Hepatocyte (in vitro differentiated cells): ENCODE measurements at regions not wholly inside any gene's neighbourhood (a gene's known extent, or its start where the extent isn't known, plus 50 kb on each side); places are given as distances from the start of the nearest gene placed in this dataset.

Source experiments
- DNase-seq: peaks from one replicate; pipeline ENCODE4 v3.0.0-alpha.2; 2016; ENCODE audit warnings: low spot score
- H2AFZ ChIP-seq: fragments of 200-600 bp; sonication (generic); 2 replicates; pipeline ENCODE4 v1.6.0; 2016; ENCODE audit warnings: antibody characterized with exemption, mild to moderate bottlenecking
- H3K27ac ChIP-seq: fragments of 200-600 bp; sonication (generic); 2 replicates; pipeline ENCODE4 v1.5.1; 2016; ENCODE audit warnings: mild to moderate bottlenecking
- H3K27me3 ChIP-seq: fragments of 200-600 bp; sonication (generic); 2 replicates; pipeline ENCODE4 v1.6.1; 2016
- H3K36me3 ChIP-seq: fragments of 200-600 bp; sonication (generic); replicated peaks from 2 replicates; pipeline ENCODE4 v1.5.1; 2016; ENCODE audit warnings: low read depth; ENCODE audit not compliant: insufficient read depth
- H3K4me1 ChIP-seq: fragments of 200-600 bp; sonication (generic); 2 replicates; pipeline ENCODE4 v1.5.1; 2016; ENCODE audit warnings: mild to moderate bottlenecking, moderate library complexity; ENCODE audit not compliant: insufficient read depth
- H3K4me2 ChIP-seq: fragments of 200-600 bp; sonication (generic); 2 replicates; pipeline ENCODE4 v1.6.0; 2016
- H3K4me3 ChIP-seq: fragments of 200-600 bp; sonication (generic); 2 replicates; pipeline ENCODE4 v1.5.1; 2016; ENCODE audit warnings: mild to moderate bottlenecking
- H3K79me2 ChIP-seq: fragments of 200-600 bp; sonication (generic); 2 replicates; pipeline ENCODE4 v1.6.0; 2017; ENCODE audit warnings: mild to moderate bottlenecking
- H3K9me2 ChIP-seq: fragments of 200-600 bp; sonication (generic); replicated peaks from 2 replicates; pipeline ENCODE4 v1.6.0; 2017; ENCODE audit warnings: mild to moderate bottlenecking; ENCODE audit not compliant: insufficient read depth
- H3K9me3 ChIP-seq: fragments of 200-600 bp; sonication (generic); 2 replicates; pipeline ENCODE4 v1.5.1; 2016; ENCODE audit warnings: low read depth, mild to moderate bottlenecking
- H4K20me1 ChIP-seq: fragments of 200-600 bp; sonication (generic); 2 replicates; pipeline ENCODE4 v1.6.0; 2016; ENCODE audit warnings: mild to moderate bottlenecking; ENCODE audit not compliant: insufficient read depth, poor library complexity, severe bottlenecking
- CTCF ChIP-seq: fragments of 200-600 bp; sonication (generic); IDR thresholded peaks from 2 replicates; pipeline ENCODE4 v1.5.1; 2016; ENCODE audit warnings: antibody characterized with exemption, mild to moderate bottlenecking; ENCODE audit not compliant: poor library complexity
- EZH2 ChIP-seq: fragments of 200-600 bp; sonication (generic); IDR thresholded peaks from 2 replicates; pipeline ENCODE4 v1.6.1; 2016; ENCODE audit warnings: antibody characterized with exemption, mild to moderate bottlenecking, borderline replicate concordance
- EZH2phosphoT487 ChIP-seq: fragments of 200-600 bp; sonication (generic); IDR thresholded peaks from one replicate; pipeline ENCODE4 v1.6.1; 2018; ENCODE audit warnings: antibody characterized with exemption, mild to moderate bottlenecking, low read depth, moderate library complexity; ENCODE audit not compliant: unreplicated experiment, severe bottlenecking
- WGBS: methylation state at CpG from one replicate; pipeline ENCODE4 v1.1.6; 2016; ENCODE audit warnings: low lambda C conversion rate; ENCODE audit errors: missing lambda C conversion rate; 5-methylcytosine and 5-hydroxymethylcytosine counted together

- Histone ChIP-seq H3K4me1 (no peaks in the 10 kb centered on the region), H3K9me2 (no peaks in the 10 kb centered on the region), H3K27ac (no peak overlapping the region), H3K4me2 (no peak overlapping the region), H4K20me1 (no peaks in the 10 kb centered on the region), H2AFZ (no peak overlapping the region), H3K4me3 (no peak overlapping the region), H3K9me3 (no peaks in the 10 kb centered on the region), H3K79me2 (no peaks in the 10 kb centered on the region), H3K36me3 (no peaks in the 10 kb centered on the region), H3K27me3 (no peaks in the 10 kb centered on the region)
- TF ChIP-seq EZH2phosphoT487 = no peak
- TF ChIP-seq CTCF = no peak
- TF ChIP-seq EZH2 = no peak
- DNase-seq = no peak
- 66% methylated on average over 3 of the region's 3 CpGs for WGBS
These were observed 1285.5 kb downstream of the STIM2 start for GRCh38 chr4:28146191-28146590.

DNA sequence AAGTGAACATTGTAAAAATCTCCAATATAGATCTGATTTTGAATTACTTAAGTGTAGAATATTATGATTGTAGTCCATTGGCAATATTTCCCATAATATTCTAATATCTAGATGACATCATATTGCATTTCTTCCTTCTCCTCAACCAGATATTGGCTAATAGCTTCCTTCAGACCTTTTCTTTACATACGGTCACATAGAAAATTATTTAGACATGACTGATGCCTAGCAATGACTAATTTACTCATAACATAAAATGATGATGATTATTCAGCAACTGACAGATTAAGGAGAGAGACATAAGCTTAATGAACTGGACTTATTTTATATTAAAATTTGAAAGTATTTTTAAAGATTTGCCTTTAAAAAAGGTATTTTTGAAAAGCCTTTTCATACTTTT is 1287.6 kb downstream of the STIM2 start:
- H3K9me2 ChIP-seq = no peaks in the 10 kb centered on the region

GRCh38 chr4:28149762-28150161 is 1289.1 kb downstream of the STIM2 start:
- H3K27me3 ChIP-seq = no peaks in the 10 kb centered on the region
- no peak overlapping the region for H3K27ac ChIP-seq
- no peaks in the 10 kb centered on the region for H4K20me1 ChIP-seq
- H2AFZ ChIP-seq = no peak overlapping the region
- H3K79me2 ChIP-seq = no peaks in the 10 kb centered on the region
- no peak overlapping the region for H3K4me3 ChIP-seq
- H3K4me2 ChIP-seq = no peak overlapping the region
- WGBS = 82% methylated on average over 3 of the region's 3 CpGs
- H3K9me2 ChIP-seq = no peaks in the 10 kb centered on the region
- no peaks in the 10 kb centered on the region for H3K36me3 ChIP-seq
- no peaks in the 10 kb centered on the region for H3K4me1 ChIP-seq
- H3K9me3 ChIP-seq = no peaks in the 10 kb centered on the region
- DNase-seq = no peak
- TF ChIP-seq EZH2 = no peak
- TF ChIP-seq CTCF = no peak
- no peak for TF ChIP-seq EZH2phosphoT487

More for the DNA sequence above, 1287.6 kb downstream of the STIM2 start:
- no peaks in the 10 kb centered on the region for H3K9me3 ChIP-seq
- TF ChIP-seq CTCF = no peak
- no peak for TF ChIP-seq EZH2phosphoT487
- no peak for TF ChIP-seq EZH2
- no peak overlapping the region for H3K4me3 ChIP-seq
- 86% methylated on average over 1 of the region's 1 CpG for WGBS
- no peaks in the 10 kb centered on the region for H4K20me1 ChIP-seq
- no peak overlapping the region for H3K27ac ChIP-seq
- no peaks in the 10 kb centered on the region for H3K36me3 ChIP-seq
- H2AFZ ChIP-seq = no peak overlapping the region
- H3K27me3 ChIP-seq = no peaks in the 10 kb centered on the region
- no peaks in the 10 kb centered on the region for H3K4me1 ChIP-seq
- DNase-seq = no peak
- no peak overlapping the region for H3K4me2 ChIP-seq
- H3K79me2 ChIP-seq = no peaks in the 10 kb centered on the region

GRCh38 chr4:28151314-28151713 is 1290.7 kb downstream of the STIM2 start:
- H3K27ac ChIP-seq = no peak overlapping the region
- H3K4me3 ChIP-seq = no peak overlapping the region
- H3K9me3 ChIP-seq = no peaks in the 10 kb centered on the region
- no peaks in the 10 kb centered on the region for H3K4me1 ChIP-seq
- no peak overlapping the region for H2AFZ ChIP-seq
- no peaks in the 10 kb centered on the region for H3K36me3 ChIP-seq
- TF ChIP-seq EZH2 (no peak), EZH2phosphoT487 (no peak), CTCF (no peak)
- DNase-seq = no peak
- no peaks in the 10 kb centered on the region for H3K27me3 ChIP-seq
- H3K79me2 ChIP-seq = no peaks in the 10 kb centered on the region
- H4K20me1 ChIP-seq = no peaks in the 10 kb centered on the region
- H3K4me2 ChIP-seq = no peak overlapping the region
- no peaks in the 10 kb centered on the region for H3K9me2 ChIP-seq
